Epithelial cell of esophagus (primary cell): ENCODE measurements at regions not wholly inside any gene's neighbourhood (a gene's known extent, or its start where the extent isn't known, plus 50 kb on each side); places are given as distances from the start of the nearest gene placed in this dataset.

Experiments used
- DNase-seq: peaks from one replicate; pipeline ENCODE4 v3.0.0; 2010; ENCODE audit warnings: low read depth
- H3K4me3 ChIP-seq: 2 replicates; pipeline ENCODE4 v1.5.1; 2011; ENCODE audit warnings: mild to moderate bottlenecking, low read length, control low read depth
- CTCF ChIP-seq: IDR thresholded peaks from 2 replicates; pipeline ENCODE4 v1.5.1; 2011; ENCODE audit warnings: low read depth, mild to moderate bottlenecking, low read length, control low read depth, inconsistent platforms; ENCODE audit not compliant: insufficient read depth; ENCODE audit errors: missing control alignments

GRCh38 chr4:126853715-126854114, 779.0 kb upstream of the INTU start:
- no peak for DNase-seq
- H3K4me3 ChIP-seq, result no peak overlapping the region
- no peak for TF ChIP-seq CTCF

GRCh38 chr4:126856906-126857305, 775.9 kb upstream of the INTU start:
- H3K4me3 ChIP-seq, result no peak overlapping the region
- peak; percentile 9 for DNase-seq
- TF ChIP-seq CTCF, result no peak

- DNase-seq, result no peak
- no peak overlapping the region for H3K4me3 ChIP-seq
- TF ChIP-seq CTCF, result no peak
Measured at GRCh38 chr4:126859314-126859713, 773.4 kb upstream of the INTU start.

- TF ChIP-seq CTCF, result no peak
- no peak for DNase-seq
- no peak overlapping the region for H3K4me3 ChIP-seq
Measured at GRCh38 chr4:126859872-126860271, 772.9 kb upstream of the INTU start.

GRCh38 chr4:126860308-126860707, 772.4 kb upstream of the INTU start:
- no peak for TF ChIP-seq CTCF
- DNase-seq, result no peak

GRCh38 chr4:126869967-126870366, 762.8 kb upstream of the INTU start:
- DNase-seq, result peak; percentile 81
- no peak overlapping the region for H3K4me3 ChIP-seq
- TF ChIP-seq CTCF, result no peak

More at GRCh38 chr4:126860308-126860707, 772.4 kb upstream of the INTU start:
- H3K4me3 ChIP-seq, result no peak overlapping the region

- DNase-seq, result no peak
- no peak for TF ChIP-seq CTCF
- no peak overlapping the region for H3K4me3 ChIP-seq
Measured at GRCh38 chr4:126871810-126872209, 760.9 kb upstream of the INTU start.
